Astrocyte of the spinal cord (primary cell): ENCODE measurements at regions not wholly inside any gene's neighbourhood (a gene's known extent, or its start where the extent isn't known, plus 50 kb on each side); places are given as distances from the start of the nearest gene placed in this dataset.

Source experiments
- DNase-seq: peaks from one replicate; pipeline ENCODE4 v3.0.0; 2011; ENCODE audit warnings: low read depth, low spot score
- H3K4me3 ChIP-seq: 2 replicates; pipeline ENCODE4 v1.5.1; 2011; ENCODE audit warnings: low read depth, mild to moderate bottlenecking, low read length, moderate library complexity
- CTCF ChIP-seq: IDR thresholded peaks from 2 replicates; pipeline ENCODE4 v1.5.1; 2012; ENCODE audit warnings: low read depth, mild to moderate bottlenecking, low read length, inconsistent platforms
- in situ Hi-C: cut with HindIII; loops from 2 replicates; pipeline ENCODE4 v1.10.0; 2017; ENCODE audit warnings: low sequenced_read_pairs

GRCh38 chr16:76835779-76836300 lies 355.1 kb upstream of the MON1B start:
- no peak overlapping the region for H3K4me3 ChIP-seq
- TF ChIP-seq CTCF: no peak
- in situ Hi-C loops: no loop called here
- no peak for DNase-seq

DNA sequence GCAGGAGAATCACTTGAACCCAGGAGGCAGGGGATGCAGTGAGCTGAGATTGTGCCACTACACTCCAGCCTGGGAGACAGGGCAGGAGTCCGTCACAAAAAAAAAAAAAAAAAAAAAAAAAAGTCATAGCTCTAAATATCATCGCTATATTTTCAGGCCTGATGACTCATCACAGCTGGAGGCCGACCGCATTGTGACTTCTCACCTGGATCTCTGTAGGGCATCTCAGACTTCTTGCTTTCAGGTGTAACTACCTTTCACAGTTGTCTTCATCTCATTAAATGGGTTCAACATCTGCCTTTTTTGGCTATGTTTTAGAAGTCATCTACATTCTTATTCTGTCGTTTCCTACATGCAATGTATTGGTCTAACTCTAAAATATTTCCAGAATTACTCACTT lies 353.1 kb upstream of the MON1B start:
- in situ Hi-C loops: no loop called here
- H3K4me3 ChIP-seq: no peak overlapping the region
- no peak for DNase-seq
- no peak for TF ChIP-seq CTCF

- in situ Hi-C loops: no loop called here
- DNase-seq: no peak
- no peak overlapping the region for H3K4me3 ChIP-seq
- no peak for TF ChIP-seq CTCF
These were observed 336.8 kb upstream of the MON1B start for GRCh38 chr16:76854234-76854633.

DNA sequence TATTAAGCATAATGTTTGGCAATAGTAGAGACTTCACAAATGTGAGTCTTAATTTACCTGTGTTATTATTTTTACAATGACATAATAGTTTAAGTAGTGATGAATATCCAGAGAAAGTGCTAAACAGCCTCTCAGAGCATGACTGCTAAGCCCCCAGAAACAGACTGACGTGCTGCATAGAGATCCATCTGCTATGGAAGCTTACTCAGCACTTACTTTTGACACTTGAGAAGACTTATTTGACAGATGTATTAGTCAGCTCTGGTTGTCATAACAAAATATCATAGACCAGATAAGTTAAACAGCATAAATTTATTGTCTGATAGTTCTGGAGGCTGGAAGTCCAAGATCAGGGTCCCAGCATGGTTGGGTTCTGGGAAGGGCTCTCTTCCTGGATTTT lies 334.9 kb upstream of the MON1B start:
- H3K4me3 ChIP-seq: no peak overlapping the region
- in situ Hi-C loops: no loop called here
- no peak for TF ChIP-seq CTCF
- DNase-seq: no peak

DNA sequence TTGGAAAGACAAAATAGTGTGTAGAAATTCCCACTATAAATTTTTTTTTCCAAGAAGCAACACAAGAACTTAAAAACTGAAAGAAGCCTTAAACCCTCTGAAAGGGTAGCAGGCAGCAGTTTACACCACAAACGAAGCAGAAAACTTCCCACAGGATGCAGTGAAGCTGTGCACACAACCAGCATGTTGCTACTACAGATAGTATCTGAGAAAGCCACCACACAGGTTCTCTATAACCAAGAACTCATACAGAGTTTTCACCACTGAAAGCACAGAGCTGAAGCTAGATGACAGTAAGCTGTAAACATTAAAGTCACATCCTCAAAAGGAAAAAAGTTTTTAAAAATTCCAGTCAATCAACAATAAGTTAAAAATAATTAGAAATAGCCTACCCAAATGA lies 333.6 kb upstream of the MON1B start:
- DNase-seq: no peak
- TF ChIP-seq CTCF: no peak
- in situ Hi-C loops: no loop called here
- H3K4me3 ChIP-seq: no peak overlapping the region

GRCh38 chr16:76862901-76863300 lies 328.1 kb upstream of the MON1B start:
- TF ChIP-seq CTCF: no peak
- in situ Hi-C loops: no loop called here
- DNase-seq: no peak
- no peak overlapping the region for H3K4me3 ChIP-seq

DNA sequence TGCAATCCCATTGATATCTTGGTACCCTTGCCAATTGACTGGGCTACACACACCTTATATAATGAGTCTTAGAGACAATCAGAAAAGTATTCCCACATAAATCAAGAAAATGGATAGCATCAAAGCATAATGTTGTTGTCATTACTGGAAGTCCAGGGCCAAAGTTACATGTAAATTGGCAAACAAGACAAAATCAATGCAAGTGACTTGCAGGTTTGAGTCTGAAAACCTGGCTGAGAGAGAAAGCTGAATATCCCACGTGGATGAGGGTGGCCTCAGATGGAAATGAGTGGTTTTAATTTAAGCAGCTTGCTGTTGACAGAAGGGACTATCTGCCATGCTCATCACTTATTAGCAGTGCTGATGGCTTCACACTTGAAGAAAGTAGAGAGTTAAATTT lies 324.0 kb upstream of the MON1B start:
- no peak for TF ChIP-seq CTCF
- no peak for DNase-seq
- in situ Hi-C loops: no loop called here
- H3K4me3 ChIP-seq: no peak overlapping the region
